ENCODE measurements at regions not wholly inside any gene's neighbourhood (a gene's known extent, or its start where the extent isn't known, plus 50 kb on each side); places are given as distances from the start of the nearest gene placed in this dataset.

DNA sequence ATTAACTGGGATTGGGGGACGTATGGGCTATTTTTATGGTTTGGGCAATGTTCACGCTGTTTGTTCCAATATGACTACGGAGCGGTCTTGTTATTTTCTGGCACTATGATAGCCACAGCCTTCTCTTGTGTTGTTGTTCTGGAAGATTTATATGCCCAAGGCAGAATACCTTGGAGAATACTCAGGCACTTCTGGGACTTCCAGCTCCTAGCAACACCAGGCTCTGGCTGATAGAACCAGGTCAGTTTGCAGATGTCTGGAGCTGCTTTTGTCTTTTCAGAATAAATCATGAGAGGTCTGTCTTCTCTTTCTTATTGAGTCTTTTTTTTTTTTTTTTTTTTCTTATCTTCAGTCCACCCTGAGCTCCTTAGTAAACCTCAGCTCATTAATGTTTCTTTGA is 262.5 kb downstream of the MED10 start:
- TF ChIP-seq POLR2A (IDR thresholded peaks at IDR 0.05): no peak
- TF ChIP-seq, protein P1, sequence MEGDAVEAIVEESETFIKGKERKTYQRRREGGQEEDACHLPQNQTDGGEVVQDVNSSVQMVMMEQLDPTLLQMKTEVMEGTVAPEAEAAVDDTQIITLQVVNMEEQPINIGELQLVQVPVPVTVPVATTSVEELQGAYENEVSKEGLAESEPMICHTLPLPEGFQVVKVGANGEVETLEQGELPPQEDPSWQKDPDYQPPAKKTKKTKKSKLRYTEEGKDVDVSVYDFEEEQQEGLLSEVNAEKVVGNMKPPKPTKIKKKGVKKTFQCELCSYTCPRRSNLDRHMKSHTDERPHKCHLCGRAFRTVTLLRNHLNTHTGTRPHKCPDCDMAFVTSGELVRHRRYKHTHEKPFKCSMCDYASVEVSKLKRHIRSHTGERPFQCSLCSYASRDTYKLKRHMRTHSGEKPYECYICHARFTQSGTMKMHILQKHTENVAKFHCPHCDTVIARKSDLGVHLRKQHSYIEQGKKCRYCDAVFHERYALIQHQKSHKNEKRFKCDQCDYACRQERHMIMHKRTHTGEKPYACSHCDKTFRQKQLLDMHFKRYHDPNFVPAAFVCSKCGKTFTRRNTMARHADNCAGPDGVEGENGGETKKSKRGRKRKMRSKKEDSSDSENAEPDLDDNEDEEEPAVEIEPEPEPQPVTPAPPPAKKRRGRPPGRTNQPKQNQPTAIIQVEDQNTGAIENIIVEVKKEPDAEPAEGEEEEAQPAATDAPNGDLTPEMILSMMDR (IDR thresholded peaks at IDR 0.05): no peak
